Body of pancreas (tissue), 4 donors: ENCODE measurements at regions not wholly inside any gene's neighbourhood (a gene's known extent, or its start where the extent isn't known, plus 50 kb on each side); places are given as distances from the start of the nearest gene placed in this dataset.

Experiments used
- ATAC-seq: fragments of 150-250 bp; one replicate; pipeline ENCODE4 v1.9.1; 2016
- DNase-seq, 4 donors: peaks; one replicate each; pipeline ENCODE4 v3.0.0-alpha.2; 2019
- H3K27ac ChIP-seq, 4 donors: fragments of 200-600 bp; sonication (generic); 1 replicate in 3 of 4; 2 replicates in 1 of 4; pipeline versions ENCODE4 v1.5.1 to v1.6.1; 2016 to 2019; ENCODE audit warnings: mild to moderate bottlenecking in 1 of 4, mixed read lengths in 1 of 4, moderate library complexity in 1 of 4
- H3K27me3 ChIP-seq, 2 donors: fragments of 200-600 bp; sonication (generic); one replicate each; pipeline ENCODE4 v1.6.0; 2016; ENCODE audit warnings: mild to moderate bottlenecking in 1 of 2
- H3K36me3 ChIP-seq, 2 donors: fragments of 200-600 bp; sonication (generic); replicated peaks in 1 of 2; 2 replicates each; pipeline ENCODE4 v1.5.1; 2016; ENCODE audit warnings: low read depth in 2 of 2; ENCODE audit not compliant: insufficient read depth in 1 of 2
- H3K4me1 ChIP-seq: fragments of 200-600 bp; sonication (generic); one replicate; pipeline ENCODE4 v1.6.0; 2016
- H3K4me3 ChIP-seq, 2 donors: fragments of 200-600 bp; sonication (generic); 1 replicate in 1 of 2; 2 replicates in 1 of 2; pipeline ENCODE4 v1.5.1; 2016 to 2019
- H3K9me3 ChIP-seq, 3 donors: fragments of 200-600 bp; sonication (generic); 1 replicate in 2 of 3; 2 replicates in 1 of 3; pipeline ENCODE4 v1.5.1; 2016
- POLR2A ChIP-seq, 3 donors: fragments of 450-650 bp; IDR thresholded peaks; one replicate each; pipeline ENCODE4 v1.6.1; 2016; ENCODE audit warnings: antibody characterized with exemption in 3 of 3, mild to moderate bottlenecking in 2 of 3
- WGBS, 2 donors: methylation state at CpG; one replicate each; pipeline ENCODE4 v1.1.5; 2017; 5-methylcytosine and 5-hydroxymethylcytosine counted together
- intact Hi-C: fragments of 100-400 bp; cut with DNase I; formaldehyde crosslinking; loops from one replicate; pipeline ENCODE4 v1.15.1; 2023
- TF ChIP-seq, protein P1 (sequence below), 7 experiments: fragments of 450-650 bp in 4 of 7; fragments of 200-600 bp in 3 of 7; sonication (generic) in 3 of 7; IDR thresholded peaks; one replicate each; pipeline ENCODE4 v1.5.1; 2016 to 2019; ENCODE audit warnings: antibody characterized with exemption in 7 of 7

DNA sequence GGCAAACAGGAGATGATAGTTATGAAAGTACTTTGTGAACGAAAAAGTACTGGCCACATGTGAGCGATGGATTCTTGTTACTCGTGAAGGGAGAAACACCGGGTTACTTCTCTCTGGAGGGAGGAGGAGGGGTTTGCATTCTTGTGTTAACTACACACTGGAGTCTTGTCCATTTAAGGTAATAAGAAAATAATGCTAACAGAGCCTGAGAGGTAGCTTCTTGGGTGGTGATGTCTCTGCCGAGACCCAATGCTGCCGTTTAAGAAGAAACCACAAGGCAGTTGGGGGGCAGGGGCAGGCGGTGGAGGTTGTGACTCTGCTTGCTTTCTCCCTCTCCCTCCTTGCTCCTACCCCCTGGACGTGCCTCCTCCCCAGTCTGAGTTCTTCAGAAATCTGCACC lies 100.9 kb upstream of the ROPN1 start:
- no peaks in the 10 kb centered on the region for H3K36me3 ChIP-seq
- no peaks in the 10 kb centered on the region for H3K4me1 ChIP-seq
- H3K4me3 ChIP-seq = no peak overlapping the region
- ATAC-seq (no peak), DNase-seq (no peak)
- no peak for TF ChIP-seq POLR2A (IDR thresholded peaks at IDR 0.05)
- TF ChIP-seq, protein P1, sequence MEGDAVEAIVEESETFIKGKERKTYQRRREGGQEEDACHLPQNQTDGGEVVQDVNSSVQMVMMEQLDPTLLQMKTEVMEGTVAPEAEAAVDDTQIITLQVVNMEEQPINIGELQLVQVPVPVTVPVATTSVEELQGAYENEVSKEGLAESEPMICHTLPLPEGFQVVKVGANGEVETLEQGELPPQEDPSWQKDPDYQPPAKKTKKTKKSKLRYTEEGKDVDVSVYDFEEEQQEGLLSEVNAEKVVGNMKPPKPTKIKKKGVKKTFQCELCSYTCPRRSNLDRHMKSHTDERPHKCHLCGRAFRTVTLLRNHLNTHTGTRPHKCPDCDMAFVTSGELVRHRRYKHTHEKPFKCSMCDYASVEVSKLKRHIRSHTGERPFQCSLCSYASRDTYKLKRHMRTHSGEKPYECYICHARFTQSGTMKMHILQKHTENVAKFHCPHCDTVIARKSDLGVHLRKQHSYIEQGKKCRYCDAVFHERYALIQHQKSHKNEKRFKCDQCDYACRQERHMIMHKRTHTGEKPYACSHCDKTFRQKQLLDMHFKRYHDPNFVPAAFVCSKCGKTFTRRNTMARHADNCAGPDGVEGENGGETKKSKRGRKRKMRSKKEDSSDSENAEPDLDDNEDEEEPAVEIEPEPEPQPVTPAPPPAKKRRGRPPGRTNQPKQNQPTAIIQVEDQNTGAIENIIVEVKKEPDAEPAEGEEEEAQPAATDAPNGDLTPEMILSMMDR (IDR thresholded peaks at IDR 0.05) = no peak
- no peak overlapping the region for H3K27ac ChIP-seq
- no peaks in the 10 kb centered on the region for H3K9me3 ChIP-seq
- no peaks in the 10 kb centered on the region for H3K27me3 ChIP-seq
- intact Hi-C loops = no loop called here
- 82% methylated on average over 8 of the region's 8 CpGs for WGBS, 2 donors

DNA sequence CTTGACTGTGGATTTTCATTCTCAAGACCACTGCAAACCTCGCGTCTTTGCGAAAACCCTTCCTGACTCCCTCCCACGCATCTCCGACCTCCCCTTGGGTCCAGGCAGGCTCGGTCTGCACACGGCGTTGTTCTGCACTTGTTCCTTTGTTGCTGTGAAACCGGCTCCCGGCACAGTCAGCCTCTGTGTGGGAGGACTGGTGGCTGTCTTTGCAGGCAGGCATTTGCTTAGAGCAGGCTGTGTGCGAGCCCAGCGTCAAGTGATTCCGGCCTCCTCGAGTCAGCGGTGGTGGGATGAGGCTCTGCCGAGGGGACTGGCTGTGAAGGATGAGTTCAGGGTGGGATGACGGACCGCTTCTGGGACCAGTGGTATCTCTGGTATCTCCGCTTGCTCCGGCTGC lies 102.6 kb upstream of the ROPN1 start:
- WGBS, 2 donors = 86 to 89% methylated on average over 20 of the region's 20 CpGs
- Histone ChIP-seq H3K27me3 (no peaks in the 10 kb centered on the region), H3K4me1 (no peaks in the 10 kb centered on the region), H3K9me3 (no peaks in the 10 kb centered on the region), H3K4me3 (no peak overlapping the region), H3K27ac (no peak overlapping the region), H3K36me3 (no peaks in the 10 kb centered on the region)
- intact Hi-C loops = no loop called here
- TF ChIP-seq POLR2A (IDR thresholded peaks at IDR 0.05) = no peak
- TF ChIP-seq, protein P1 (IDR thresholded peaks at IDR 0.05) = no peak
- DNase-seq (no peak), ATAC-seq (no peak)

DNA sequence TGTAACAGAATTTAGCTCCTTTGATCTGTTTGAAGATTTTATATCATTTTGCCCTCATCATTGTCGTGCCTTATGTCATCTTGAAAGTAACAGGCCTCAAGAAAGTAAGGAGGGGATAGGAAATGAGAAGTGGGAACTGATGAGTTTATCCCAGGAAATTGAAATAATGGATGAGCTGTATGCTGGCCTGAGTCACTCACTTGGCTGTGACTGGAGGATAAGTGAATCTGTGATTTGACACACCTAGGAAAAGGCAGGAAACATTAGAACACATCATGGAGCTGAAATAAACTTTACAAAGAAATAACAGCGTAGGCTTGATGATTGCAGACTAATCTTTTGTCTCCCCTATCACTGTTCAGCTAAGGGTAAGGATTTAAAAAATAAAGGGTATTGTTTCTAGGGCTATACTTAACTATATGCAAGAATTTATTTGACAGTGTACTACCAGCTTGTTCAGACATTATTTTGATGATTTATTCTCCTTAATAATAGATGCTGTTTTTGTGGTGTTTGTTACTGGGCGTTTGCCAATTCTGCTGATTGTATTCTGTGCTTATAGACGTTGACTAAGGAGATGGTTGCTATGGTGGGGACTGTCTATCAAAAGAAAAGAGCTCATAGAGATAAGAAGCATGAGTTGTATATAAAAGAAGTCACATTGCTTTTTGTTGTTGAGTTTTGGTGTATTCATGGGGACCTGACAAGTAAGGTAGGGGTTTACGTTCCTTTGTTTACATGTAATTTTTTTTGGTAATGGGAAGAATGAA lies 105.6 kb upstream of the ROPN1 start:
- H3K27me3 ChIP-seq = no peaks in the 10 kb centered on the region
- TF ChIP-seq POLR2A (IDR thresholded peaks at IDR 0.05) = no peak
- TF ChIP-seq, protein P1 (IDR thresholded peaks at IDR 0.05) = no peak
- no peaks in the 10 kb centered on the region for H3K9me3 ChIP-seq
- ATAC-seq (no peak), DNase-seq (no peak)
- H3K4me1 ChIP-seq = no peaks in the 10 kb centered on the region
- no peaks in the 10 kb centered on the region for H3K36me3 ChIP-seq
- no peak overlapping the region for H3K4me3 ChIP-seq
- no peak overlapping the region for H3K27ac ChIP-seq
- intact Hi-C loops = no loop called here
- 63 to 66% methylated on average over 5 of the region's 5 CpGs for WGBS, 2 donors

DNA sequence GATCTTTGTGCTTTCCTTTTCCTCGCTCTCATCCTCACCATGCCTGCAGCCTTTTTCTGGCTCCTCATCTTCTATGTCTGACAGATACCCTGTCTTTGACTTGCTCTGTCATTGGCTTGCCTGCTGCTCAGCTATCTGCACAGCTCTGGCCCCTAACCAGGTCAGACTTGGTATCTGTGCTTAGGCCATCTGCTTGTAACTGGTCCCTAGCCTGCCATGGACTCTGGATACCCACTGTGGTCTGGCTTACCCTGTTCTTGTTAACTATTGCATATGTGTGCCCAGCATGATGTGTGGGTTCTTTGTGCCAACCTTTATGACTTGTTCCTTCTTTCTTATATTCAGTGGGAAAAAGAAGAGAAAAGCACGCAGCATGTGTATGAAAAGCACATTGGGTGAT lies 109.7 kb upstream of the ROPN1 start:
- intact Hi-C loops = no loop called here
- Histone ChIP-seq H3K4me3 (no peak overlapping the region), H3K4me1 (no peaks in the 10 kb centered on the region), H3K27ac (no peak overlapping the region), H3K9me3 (no peaks in the 10 kb centered on the region), H3K27me3 (no peaks in the 10 kb centered on the region), H3K36me3 (no peaks in the 10 kb centered on the region)
- ATAC-seq (no peak), DNase-seq (no peak)
- TF ChIP-seq, protein P1 (IDR thresholded peaks at IDR 0.05) = no peak
- no peak for TF ChIP-seq POLR2A (IDR thresholded peaks at IDR 0.05)
- WGBS, 2 donors = 94 to 100% methylated on average over 2 of the region's 2 CpGs
